Karpas-422 (cell line): ENCODE measurements at regions not wholly inside any gene's neighbourhood (a gene's known extent, or its start where the extent isn't known, plus 50 kb on each side); places are given as distances from the start of the nearest gene placed in this dataset.
"Not testable (repeated sequence)": the region's sequence is repeated elsewhere in the genome, so short reads cannot be mapped to it uniquely, and the experiment has no call there.

ENCODE experiments used
- DNase-seq: peaks from one replicate; pipeline ENCODE4 v3.0.0-alpha.2; 2015
- H2AFZ ChIP-seq: fragments of 200-600 bp; sonication (generic); 2 replicates; pipeline ENCODE4 v1.6.1; 2014; ENCODE audit warnings: antibody characterized with exemption, low read length, mixed read lengths
- H3K27ac ChIP-seq: fragments of 200-600 bp; sonication (generic); 2 replicates; pipeline ENCODE4 v1.5.1; 2014; ENCODE audit warnings: mild to moderate bottlenecking, low read length, moderate library complexity
- H3K27me3 ChIP-seq: fragments of 200-600 bp; sonication (generic); 2 replicates; pipeline ENCODE4 v1.6.1; 2014; ENCODE audit warnings: low read length, mixed read lengths
- H3K36me3 ChIP-seq: fragments of 200-600 bp; sonication (generic); 2 replicates; pipeline ENCODE4 v1.6.1; 2014; ENCODE audit warnings: low read length, mixed read lengths; ENCODE audit not compliant: insufficient read depth
- H3K4me1 ChIP-seq: fragments of 200-600 bp; sonication (generic); 2 replicates; pipeline ENCODE4 v1.6.1; 2014; ENCODE audit warnings: mild to moderate bottlenecking, low read length, mixed read lengths
- H3K4me2 ChIP-seq: fragments of 200-600 bp; sonication (generic); 2 replicates; pipeline ENCODE4 v1.6.1; 2014; ENCODE audit warnings: low read length, low read depth, mild to moderate bottlenecking; ENCODE audit not compliant: poor library complexity, severe bottlenecking
- H3K4me3 ChIP-seq: fragments of 200-600 bp; sonication (generic); 2 replicates; pipeline ENCODE4 v1.5.1; 2014; ENCODE audit warnings: mild to moderate bottlenecking, antibody characterized with exemption, low read length, mixed read lengths
- H3K79me2 ChIP-seq: fragments of 200-600 bp; sonication (generic); 2 replicates; pipeline ENCODE4 v1.6.1; 2014; ENCODE audit warnings: mild to moderate bottlenecking, low read length, mixed read lengths
- H3K9ac ChIP-seq: fragments of 200-600 bp; sonication (generic); 2 replicates; pipeline ENCODE4 v1.6.0; 2014; ENCODE audit warnings: low read length
- H3K9me2 ChIP-seq: fragments of 200-600 bp; sonication (generic), shearing (Covaris generic); replicated peaks from 2 replicates; pipeline ENCODE4 v1.6.0; 2014; ENCODE audit warnings: mild to moderate bottlenecking, low read length, moderate library complexity; ENCODE audit not compliant: insufficient read depth
- H3K9me3 ChIP-seq: fragments of 300-700, 200-600 bp; sonication (generic); 2 replicates; pipeline ENCODE4 v1.6.1; 2014; ENCODE audit warnings: low read length, mixed read lengths
- H4K20me1 ChIP-seq: fragments of 200-600 bp; sonication (generic); 2 replicates; pipeline ENCODE4 v1.6.1; 2014; ENCODE audit warnings: mild to moderate bottlenecking, antibody characterized with exemption, low read length, low read depth; ENCODE audit not compliant: insufficient read depth

GRCh38 chr7:68207676-68208075 is 1211.0 kb downstream of the TYW1 start:
- H3K79me2 ChIP-seq, result no peaks in the 10 kb centered on the region
- no peak overlapping the region for H3K4me3 ChIP-seq
- H3K4me1 ChIP-seq, result no peaks in the 10 kb centered on the region
- no peaks in the 10 kb centered on the region for H3K27me3 ChIP-seq
- no peak for DNase-seq
- no peak overlapping the region for H3K4me2 ChIP-seq
- H3K9ac ChIP-seq, result no peak overlapping the region
- no peaks in the 10 kb centered on the region for H3K36me3 ChIP-seq
- H3K9me2 ChIP-seq, result no peaks in the 10 kb centered on the region
- no peaks in the 10 kb centered on the region for H4K20me1 ChIP-seq
- no peak overlapping the region for H2AFZ ChIP-seq
- H3K9me3 ChIP-seq, result no peaks in the 10 kb centered on the region
- no peak overlapping the region for H3K27ac ChIP-seq

GRCh38 chr7:68209486-68209885 is 1212.9 kb downstream of the TYW1 start:
- H3K36me3 ChIP-seq, result no peaks in the 10 kb centered on the region
- H3K27me3 ChIP-seq, result no peaks in the 10 kb centered on the region
- H3K9me2 ChIP-seq, result no peaks in the 10 kb centered on the region
- H2AFZ ChIP-seq, result no peak overlapping the region
- H3K9me3 ChIP-seq, result no peaks in the 10 kb centered on the region
- no peak overlapping the region for H3K27ac ChIP-seq
- H3K4me1 ChIP-seq, result no peaks in the 10 kb centered on the region
- H3K4me2 ChIP-seq, result no peak overlapping the region
- H3K4me3 ChIP-seq, result no peak overlapping the region
- no peak overlapping the region for H3K9ac ChIP-seq
- H3K79me2 ChIP-seq, result no peaks in the 10 kb centered on the region
- H4K20me1 ChIP-seq, result no peaks in the 10 kb centered on the region
- no peak for DNase-seq

DNA sequence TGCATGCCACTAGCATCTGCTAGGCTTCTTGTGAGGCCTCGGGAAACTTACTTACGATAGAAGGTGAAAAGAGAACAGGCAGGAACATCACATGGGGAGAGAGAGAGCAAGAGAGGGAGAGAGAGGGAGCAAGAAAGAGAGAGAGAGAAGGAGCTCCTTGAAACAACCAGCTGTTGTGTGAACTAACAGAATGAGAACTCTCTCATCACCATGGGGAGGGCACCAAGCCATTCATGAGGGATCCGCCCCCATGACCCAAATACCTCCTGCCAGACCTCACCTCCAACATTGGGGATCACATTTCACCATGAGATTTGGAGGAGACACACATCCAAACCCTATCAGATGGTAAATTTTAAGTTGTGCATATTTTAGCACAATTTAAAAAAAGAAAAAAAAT is 1217.2 kb downstream of the TYW1 start:
- H4K20me1 ChIP-seq, result no peaks in the 10 kb centered on the region
- H3K4me3 ChIP-seq, result no peak overlapping the region
- H3K4me1 ChIP-seq, result no peaks in the 10 kb centered on the region
- no peaks in the 10 kb centered on the region for H3K36me3 ChIP-seq
- no peak overlapping the region for H3K9ac ChIP-seq
- no peaks in the 10 kb centered on the region for H3K9me2 ChIP-seq
- no peak for DNase-seq
- no peaks in the 10 kb centered on the region for H3K79me2 ChIP-seq
- no peaks in the 10 kb centered on the region for H3K9me3 ChIP-seq
- no peaks in the 10 kb centered on the region for H3K27me3 ChIP-seq
- H3K27ac ChIP-seq, result no peak overlapping the region
- H2AFZ ChIP-seq, result no peak overlapping the region
- no peak overlapping the region for H3K4me2 ChIP-seq

DNA sequence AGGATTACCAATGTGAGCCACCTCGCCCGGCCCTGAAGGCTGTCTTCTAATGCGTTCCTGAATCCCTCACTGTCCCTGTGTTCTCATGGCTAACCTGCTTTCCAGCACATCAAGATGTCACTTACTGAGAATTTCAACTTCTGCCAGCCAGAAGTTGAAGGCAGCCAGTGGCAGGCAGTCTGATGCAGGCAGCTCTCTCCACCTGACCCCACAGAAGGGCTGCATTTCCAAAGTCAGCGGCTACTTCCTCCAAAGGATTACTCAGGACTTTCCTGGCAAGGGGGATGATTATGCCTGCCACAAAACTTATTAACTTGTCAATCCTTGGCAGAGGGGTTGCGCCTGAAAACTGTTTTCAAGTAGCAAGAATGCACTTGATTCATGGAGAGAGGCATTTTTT is 1219.4 kb downstream of the TYW1 start:
- Histone ChIP-seq H3K4me2 (no peak overlapping the region), H3K4me3 (no peak overlapping the region), H4K20me1 (no peaks in the 10 kb centered on the region), H3K9ac (no peak overlapping the region), H2AFZ (no peak overlapping the region), H3K27me3 (no peaks in the 10 kb centered on the region), H3K27ac (no peak overlapping the region), H3K36me3 (no peaks in the 10 kb centered on the region), H3K9me2 (no peaks in the 10 kb centered on the region), H3K79me2 (no peaks in the 10 kb centered on the region), H3K9me3 (no peaks in the 10 kb centered on the region), H3K4me1 (no peaks in the 10 kb centered on the region)
- DNase-seq, result no peak

DNA sequence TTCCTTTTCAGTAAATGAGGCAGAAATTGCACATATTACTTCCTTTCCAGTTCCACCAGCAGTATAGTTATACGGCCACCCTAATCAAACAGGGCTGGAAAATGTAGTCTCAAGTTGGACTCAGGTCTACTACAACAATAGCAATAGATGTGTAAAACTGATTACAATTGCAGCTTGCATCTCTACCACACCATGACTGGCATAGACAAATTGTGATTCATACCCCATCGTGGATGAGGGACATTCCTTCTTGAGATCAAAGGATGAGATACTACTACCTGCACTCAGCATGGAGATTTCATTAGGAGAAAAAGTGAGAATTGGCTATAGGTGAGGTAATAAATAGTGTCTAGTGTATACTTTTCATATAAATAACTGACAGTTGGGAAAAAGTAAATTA is 1220.8 kb downstream of the TYW1 start:
- Histone ChIP-seq H3K36me3 (no peaks in the 10 kb centered on the region), H3K9me3 (no peaks in the 10 kb centered on the region), H3K27ac (no peak overlapping the region), H3K27me3 (no peaks in the 10 kb centered on the region), H3K79me2 (no peaks in the 10 kb centered on the region), H2AFZ (no peak overlapping the region), H4K20me1 (no peaks in the 10 kb centered on the region), H3K4me1 (no peaks in the 10 kb centered on the region), H3K9me2 (no peaks in the 10 kb centered on the region), H3K4me2 (no peak overlapping the region), H3K9ac (no peak overlapping the region), H3K4me3 (no peak overlapping the region)
- no peak for DNase-seq

- Histone ChIP-seq H2AFZ (no peak overlapping the region), H3K4me2 (no peak overlapping the region), H3K27ac (no peak overlapping the region), H3K27me3 (no peaks in the 10 kb centered on the region), H3K9ac (no peak overlapping the region), H3K79me2 (no peaks in the 10 kb centered on the region), H3K9me2 (no peaks in the 10 kb centered on the region), H3K4me1 (no peaks in the 10 kb centered on the region), H3K4me3 (no peak overlapping the region), H4K20me1 (no peaks in the 10 kb centered on the region), H3K36me3 (no peaks in the 10 kb centered on the region), H3K9me3 (no peaks in the 10 kb centered on the region)
- DNase-seq, result no peak
Observed at GRCh38 chr7:68218461-68218860, 1221.8 kb downstream of the TYW1 start.

DNA sequence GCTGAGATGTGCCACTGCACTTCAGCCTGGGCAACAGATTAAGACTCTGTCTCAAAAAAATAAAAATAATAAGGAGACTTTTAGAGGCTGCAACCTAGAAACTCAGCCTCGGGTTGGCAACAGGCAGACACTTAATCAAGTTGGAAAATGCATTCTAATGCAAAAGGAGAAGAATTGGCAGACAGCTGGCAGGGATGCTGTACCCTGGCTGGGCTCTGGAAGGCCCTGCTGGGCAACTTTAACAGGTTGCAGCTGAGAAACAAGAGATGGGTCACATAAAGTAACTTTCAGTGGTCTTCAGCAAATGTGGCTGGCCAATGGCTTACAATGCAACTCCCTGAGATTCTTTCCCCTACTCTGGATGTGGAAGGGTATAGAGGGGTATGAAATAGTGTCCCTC is 1225.7 kb downstream of the TYW1 start:
- H2AFZ ChIP-seq, result no peak overlapping the region
- H3K4me1 ChIP-seq, result no peaks in the 10 kb centered on the region
- no peaks in the 10 kb centered on the region for H3K79me2 ChIP-seq
- H3K9ac ChIP-seq, result no peak overlapping the region
- H3K9me3 ChIP-seq, result no peaks in the 10 kb centered on the region
- DNase-seq, result no peak
- no peaks in the 10 kb centered on the region for H3K36me3 ChIP-seq
- H3K27ac ChIP-seq, result no peak overlapping the region
- H3K4me2 ChIP-seq, result no peak overlapping the region
- H3K27me3 ChIP-seq, result no peaks in the 10 kb centered on the region
- no peaks in the 10 kb centered on the region for H3K9me2 ChIP-seq
- no peak overlapping the region for H3K4me3 ChIP-seq
- H4K20me1 ChIP-seq, result no peaks in the 10 kb centered on the region

- Histone ChIP-seq H3K4me1 (no peaks in the 10 kb centered on the region), H2AFZ (no peak overlapping the region), H3K27ac (no peak overlapping the region), H3K79me2 (no peaks in the 10 kb centered on the region), H3K4me3 (no peak overlapping the region), H3K9me3 (no peaks in the 10 kb centered on the region), H3K36me3 (no peaks in the 10 kb centered on the region), H4K20me1 (no peaks in the 10 kb centered on the region), H3K27me3 (no peaks in the 10 kb centered on the region), H3K9ac (no peak overlapping the region), H3K9me2 (no peaks in the 10 kb centered on the region), H3K4me2 (no peak overlapping the region)
- DNase-seq, result no peak
Observed at GRCh38 chr7:68224041-68224741, 1227.6 kb downstream of the TYW1 start.

- H3K4me3 ChIP-seq, H3K79me2 ChIP-seq, H2AFZ ChIP-seq, DNase-seq, H3K9ac ChIP-seq, H3K9me3 ChIP-seq, H3K27me3 ChIP-seq, H3K27ac ChIP-seq, H3K4me2 ChIP-seq, H3K36me3 ChIP-seq, H4K20me1 ChIP-seq, H3K4me1 ChIP-seq, H3K9me2 ChIP-seq: not testable (repeated sequence)
Observed at GRCh38 chr7:68231011-68231410, 1234.4 kb downstream of the TYW1 start.
